ENCODE measurements at regions not wholly inside any gene's neighbourhood (a gene's known extent, or its start where the extent isn't known, plus 50 kb on each side); places are given as distances from the start of the nearest gene placed in this dataset.

DNA sequence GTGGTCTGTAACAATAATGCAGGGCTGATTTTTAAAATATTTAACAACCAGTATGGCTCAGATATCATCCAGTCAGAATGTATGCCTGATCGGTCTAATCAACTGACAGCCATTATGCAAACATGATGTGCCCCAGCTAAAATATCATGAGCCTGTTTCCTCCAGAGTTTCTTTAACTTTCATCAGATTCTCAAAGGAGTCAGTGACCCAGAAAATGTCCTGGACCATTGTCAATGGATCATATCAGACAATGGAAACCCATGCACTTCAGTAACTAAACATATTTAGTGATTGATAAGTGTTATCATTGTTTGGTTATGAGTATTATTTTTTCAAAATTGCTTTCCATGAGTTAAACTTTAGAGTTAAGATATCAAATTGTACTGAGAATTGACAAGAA lies 173.5 kb downstream of the LMBRD1 start:
- Histone ChIP-seq H3K36me3 (replicated peaks) (no peaks in the 10 kb centered on the region), H3K4me3 (no peak overlapping the region), H3K9me3 (no peaks in the 10 kb centered on the region), H3K27me3 (ENCODE audit: low read depth) (no peaks in the 10 kb centered on the region), H3K4me1 (peaks cover 17% of the 10 kb centered on the region)
- in situ Hi-C loops (cut with MboI; ENCODE audit: low sequenced_read_pairs) = no loop called here
- DNase-seq (ENCODE audit: low spot score in 2 of 2) = no peak

DNA sequence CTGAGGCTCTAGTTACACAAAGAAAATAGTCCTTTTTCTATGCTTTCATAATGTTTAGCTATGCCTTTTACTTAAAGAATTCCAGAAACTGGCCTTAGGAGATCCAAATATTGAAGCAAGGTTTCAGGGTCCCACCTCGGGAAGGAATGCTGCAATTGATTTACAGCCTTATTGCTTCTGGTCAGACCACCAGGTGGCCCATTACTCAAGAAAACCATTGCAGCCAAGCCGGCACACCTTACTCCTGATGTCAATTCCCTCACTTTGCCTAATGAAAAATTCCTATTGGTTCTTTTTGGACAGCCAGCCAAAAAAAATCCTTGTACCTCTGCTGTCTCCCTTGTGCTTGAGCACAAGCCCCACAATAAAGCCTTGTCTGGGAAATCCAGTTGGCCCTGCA lies 173.9 kb downstream of the LMBRD1 start:
- Histone ChIP-seq H3K4me1 (peaks cover 17% of the 10 kb centered on the region), H3K36me3 (replicated peaks) (no peaks in the 10 kb centered on the region), H3K27me3 (ENCODE audit: low read depth) (no peaks in the 10 kb centered on the region), H3K9me3 (no peaks in the 10 kb centered on the region), H3K4me3 (no peak overlapping the region)
- DNase-seq (ENCODE audit: low spot score in 2 of 2) = no peak
- in situ Hi-C loops (cut with MboI; ENCODE audit: low sequenced_read_pairs) = no loop called here

DNA sequence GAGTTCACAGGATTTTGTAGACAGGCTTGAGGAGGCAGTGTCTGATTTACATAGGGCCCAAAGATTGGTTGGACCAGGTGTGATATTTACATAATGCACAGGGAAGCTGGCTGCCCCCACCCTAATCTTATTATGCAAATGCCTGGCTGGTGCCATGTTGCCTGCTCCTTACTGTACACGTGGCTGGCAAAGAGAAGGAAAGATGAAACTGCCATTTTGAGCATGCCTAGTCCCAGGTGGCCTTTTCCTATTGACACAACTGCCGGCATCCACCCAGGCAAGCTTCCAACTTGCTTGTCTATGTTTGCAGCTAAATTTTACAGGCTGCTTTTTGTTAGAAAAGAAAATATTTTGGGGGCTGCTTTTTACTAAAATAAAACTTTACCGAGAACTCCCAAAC lies 174.6 kb downstream of the LMBRD1 start:
- in situ Hi-C loops (cut with MboI; ENCODE audit: low sequenced_read_pairs) = no loop called here
- H3K27me3 ChIP-seq (ENCODE audit: low read depth) = no peaks in the 10 kb centered on the region
- H3K36me3 ChIP-seq (replicated peaks) = no peaks in the 10 kb centered on the region
- no peak overlapping the region for H3K4me3 ChIP-seq
- no peaks in the 10 kb centered on the region for H3K9me3 ChIP-seq
- peaks cover 17% of the 10 kb centered on the region for H3K4me1 ChIP-seq
- DNase-seq (ENCODE audit: low spot score in 2 of 2) = peak in 1 of 2 experiments; percentile 38

DNA sequence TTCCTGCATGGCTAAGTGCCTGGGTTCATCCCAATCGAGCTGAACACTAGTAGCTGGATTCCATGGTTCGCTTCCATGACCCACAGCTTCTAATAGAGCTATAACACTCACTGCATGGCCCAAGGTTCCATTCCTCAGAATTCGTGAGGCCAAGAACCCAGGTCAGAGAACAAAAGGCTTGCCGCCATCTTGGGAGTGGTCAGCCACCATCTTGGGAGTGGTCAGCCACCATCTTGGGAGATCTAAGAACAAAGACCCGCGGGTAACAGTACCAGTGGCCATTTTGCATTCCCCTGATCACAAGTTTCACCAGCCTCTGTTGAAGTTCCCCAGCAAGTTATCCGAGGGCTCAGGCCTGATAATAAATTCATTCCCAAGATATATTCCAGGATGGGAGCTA lies 179.6 kb downstream of the LMBRD1 start:
- in situ Hi-C loops (cut with MboI; ENCODE audit: low sequenced_read_pairs) = no loop called here
- Histone ChIP-seq H3K4me3 (no peak overlapping the region), H3K9me3 (no peaks in the 10 kb centered on the region), H3K36me3 (replicated peaks) (no peaks in the 10 kb centered on the region), H3K27me3 (ENCODE audit: low read depth) (no peaks in the 10 kb centered on the region), H3K4me1 (peaks cover 13% of the 10 kb centered on the region)
- no peak for DNase-seq (ENCODE audit: low spot score in 2 of 2)

DNA sequence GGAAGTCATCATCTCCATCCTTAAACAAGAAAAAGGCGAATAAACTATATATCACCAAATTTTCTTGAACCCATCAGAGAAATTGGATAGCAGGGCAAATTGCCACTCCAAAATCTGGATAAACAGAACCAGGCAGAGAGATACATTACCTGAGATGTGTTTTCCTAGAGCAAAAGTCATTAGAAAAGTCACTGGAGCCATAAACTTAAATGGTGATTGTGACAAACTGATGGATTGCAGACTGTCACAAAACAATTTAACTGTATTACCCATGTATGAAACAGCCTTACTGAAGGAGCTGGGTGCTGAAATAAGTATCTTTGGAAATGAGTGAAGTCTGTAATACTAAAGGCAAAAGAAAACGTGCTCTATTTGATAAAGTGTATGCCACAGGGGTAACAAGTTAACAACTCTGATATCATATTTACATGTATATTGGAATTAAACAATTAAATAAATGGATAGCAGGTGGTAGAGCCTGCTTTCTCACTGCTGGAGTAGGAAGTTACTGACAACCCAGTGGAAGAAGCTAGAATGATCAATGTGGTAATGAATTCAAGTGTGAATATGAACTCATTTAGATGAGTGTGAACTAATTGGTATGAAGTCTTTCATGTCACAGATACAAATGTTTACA lies 186.9 kb downstream of the LMBRD1 start:
- H3K36me3 ChIP-seq (replicated peaks) = no peaks in the 10 kb centered on the region
- no peak overlapping the region for H3K4me3 ChIP-seq
- no peaks in the 10 kb centered on the region for H3K27me3 ChIP-seq (ENCODE audit: low read depth)
- no peak for DNase-seq (ENCODE audit: low spot score in 2 of 2)
- no peaks in the 10 kb centered on the region for H3K4me1 ChIP-seq
- in situ Hi-C loops (cut with MboI; ENCODE audit: low sequenced_read_pairs) = no loop called here
- H3K9me3 ChIP-seq = no peaks in the 10 kb centered on the region

DNA sequence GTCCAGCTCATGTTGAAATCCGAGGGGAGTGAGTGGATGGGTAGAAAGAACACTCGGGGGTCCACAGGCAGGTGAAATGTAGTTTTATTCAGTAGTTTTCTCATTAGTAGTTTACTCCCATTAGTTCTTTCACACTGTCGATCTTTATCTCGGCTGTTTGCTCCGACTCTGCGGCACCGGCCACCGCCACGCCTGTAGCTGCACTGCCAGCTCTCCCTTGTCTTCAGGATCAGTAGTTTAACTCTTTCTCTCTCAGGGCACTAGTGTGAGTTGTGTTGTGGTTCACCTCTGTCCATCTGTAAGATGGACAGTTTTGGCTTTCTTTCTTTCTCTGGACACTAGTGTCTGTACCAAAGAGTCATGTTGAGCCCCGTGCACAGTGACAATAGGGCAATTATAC lies 195.7 kb downstream of the LMBRD1 start:
- in situ Hi-C loops (cut with MboI; ENCODE audit: low sequenced_read_pairs) = no loop called here
- no peaks in the 10 kb centered on the region for H3K9me3 ChIP-seq
- DNase-seq (ENCODE audit: low spot score in 2 of 2) = peak in 1 of 2 experiments; percentile 19
- H3K4me3 ChIP-seq = no peak overlapping the region
- H3K36me3 ChIP-seq (replicated peaks) = no peaks in the 10 kb centered on the region
- no peaks in the 10 kb centered on the region for H3K4me1 ChIP-seq
- H3K27me3 ChIP-seq (ENCODE audit: low read depth) = no peaks in the 10 kb centered on the region

DNA sequence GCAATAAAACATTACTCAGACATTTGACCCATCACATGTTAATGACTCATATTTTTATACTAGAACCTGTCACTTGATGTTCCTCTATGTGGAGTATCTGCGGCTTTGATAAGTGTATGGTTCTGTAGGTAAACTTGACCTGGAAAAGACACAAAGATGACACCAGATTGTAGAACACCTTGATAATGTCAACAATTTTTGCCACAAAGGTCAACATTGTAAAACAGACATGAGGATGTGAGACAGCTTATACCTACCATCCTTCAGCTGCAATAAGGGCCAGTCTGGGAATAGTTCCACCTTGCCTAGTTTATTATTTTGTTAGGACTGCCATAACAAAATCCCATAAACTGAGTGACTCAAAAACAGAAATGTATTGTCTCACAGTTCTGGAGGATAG lies 202.4 kb downstream of the LMBRD1 start:
- no peak for DNase-seq (ENCODE audit: low spot score in 2 of 2)
- in situ Hi-C loops (cut with MboI; ENCODE audit: low sequenced_read_pairs) = no loop called here
- Histone ChIP-seq H3K4me3 (no peak overlapping the region), H3K36me3 (replicated peaks) (no peaks in the 10 kb centered on the region), H3K9me3 (no peaks in the 10 kb centered on the region), H3K27me3 (ENCODE audit: low read depth) (no peaks in the 10 kb centered on the region), H3K4me1 (no peaks in the 10 kb centered on the region)

DNA sequence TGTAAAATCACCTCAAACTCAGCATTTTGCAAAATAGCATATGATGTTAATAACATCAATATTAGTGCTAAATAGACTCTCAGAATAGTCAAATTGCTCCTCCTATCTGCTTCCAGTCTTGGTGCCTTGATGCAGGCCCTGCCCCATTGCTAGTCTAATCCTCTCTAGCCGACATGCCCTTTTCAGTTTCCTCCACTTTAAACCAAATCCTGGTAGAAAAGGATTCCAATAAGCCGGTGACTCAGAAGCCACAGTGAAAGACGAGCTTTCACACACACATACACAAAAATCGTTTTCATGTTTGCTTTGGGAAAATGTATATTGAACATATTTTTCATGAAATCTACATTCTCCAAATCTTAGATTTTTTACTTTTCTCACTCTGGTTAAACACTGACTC lies 203.1 kb downstream of the LMBRD1 start:
- DNase-seq (ENCODE audit: low spot score in 2 of 2) = no peak
- Histone ChIP-seq H3K4me1 (no peaks in the 10 kb centered on the region), H3K36me3 (replicated peaks) (no peaks in the 10 kb centered on the region), H3K4me3 (no peak overlapping the region), H3K9me3 (no peaks in the 10 kb centered on the region), H3K27me3 (ENCODE audit: low read depth) (no peaks in the 10 kb centered on the region)
- in situ Hi-C loops (cut with MboI; ENCODE audit: low sequenced_read_pairs) = no loop called here

DNA sequence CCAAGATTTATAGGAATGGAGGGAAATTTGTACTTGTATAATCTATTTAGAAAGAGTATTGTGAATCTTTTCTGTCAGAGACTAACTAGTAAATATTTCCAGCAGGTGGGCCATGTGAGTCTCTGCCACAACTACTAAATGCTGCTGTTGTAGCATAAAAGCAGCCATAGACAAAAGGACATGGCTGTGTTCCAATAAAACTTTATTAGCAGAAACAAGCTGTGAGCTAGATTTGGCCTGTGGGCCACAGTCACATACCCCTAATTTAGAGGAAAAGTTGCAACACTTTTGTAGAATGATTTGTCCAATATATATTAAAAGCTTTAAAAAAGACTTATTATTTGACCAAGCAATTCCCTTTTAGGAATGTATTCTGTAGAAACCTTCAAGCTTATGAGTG lies 207.2 kb downstream of the LMBRD1 start:
- no peak overlapping the region for H3K4me3 ChIP-seq
- no peaks in the 10 kb centered on the region for H3K27me3 ChIP-seq (ENCODE audit: low read depth)
- H3K9me3 ChIP-seq = no peaks in the 10 kb centered on the region
- no peaks in the 10 kb centered on the region for H3K4me1 ChIP-seq
- no peaks in the 10 kb centered on the region for H3K36me3 ChIP-seq (replicated peaks)
- no peak for DNase-seq (ENCODE audit: low spot score in 2 of 2)
- in situ Hi-C loops (cut with MboI; ENCODE audit: low sequenced_read_pairs) = no loop called here

DNA sequence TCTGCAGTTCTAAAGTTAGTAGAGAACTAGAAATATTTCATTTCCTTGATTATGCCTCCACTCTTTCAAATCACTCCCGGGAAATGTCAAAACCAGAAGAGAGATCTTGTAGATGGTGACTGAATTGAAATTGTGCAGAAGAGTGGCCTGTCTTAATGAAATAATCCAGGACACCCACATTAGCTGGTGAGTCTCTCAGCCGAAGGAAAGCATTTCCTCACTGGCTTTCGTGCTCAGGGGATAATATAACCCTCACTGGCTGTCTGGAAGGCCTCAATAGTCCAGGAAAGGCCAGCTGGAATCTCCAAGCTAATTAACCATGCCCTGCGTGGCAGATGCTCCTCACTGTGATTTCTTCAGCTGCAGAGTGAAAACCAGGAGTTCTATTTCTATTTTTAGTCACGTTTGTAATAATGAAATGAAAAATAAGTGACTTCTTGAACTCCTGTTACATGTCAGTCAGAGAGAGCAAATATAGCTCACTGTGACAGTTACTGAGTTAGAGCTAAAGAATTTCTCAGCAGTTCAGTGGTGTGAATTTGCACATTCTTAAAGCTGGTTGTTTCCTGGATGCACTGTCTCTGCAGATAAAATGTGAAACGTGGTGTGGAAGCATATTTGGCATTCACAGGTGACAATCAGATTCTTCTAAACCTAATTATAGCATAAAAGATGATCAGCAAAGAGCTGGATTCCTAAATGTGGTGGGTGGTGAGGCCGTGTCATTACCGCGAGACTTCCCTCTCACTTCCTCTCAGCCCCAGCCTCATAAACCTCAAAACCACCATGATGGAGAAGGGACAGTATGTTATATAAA lies 211.7 kb downstream of the LMBRD1 start:
- in situ Hi-C loops (cut with MboI; ENCODE audit: low sequenced_read_pairs) = no loop called here
- no peaks in the 10 kb centered on the region for H3K4me1 ChIP-seq
- peaks cover 6% of the 10 kb centered on the region for H3K27me3 ChIP-seq (ENCODE audit: low read depth)
- DNase-seq (ENCODE audit: low spot score in 2 of 2) = no peak
- no peaks in the 10 kb centered on the region for H3K9me3 ChIP-seq
- no peak overlapping the region for H3K4me3 ChIP-seq
- H3K36me3 ChIP-seq (replicated peaks) = no peaks in the 10 kb centered on the region

DNA sequence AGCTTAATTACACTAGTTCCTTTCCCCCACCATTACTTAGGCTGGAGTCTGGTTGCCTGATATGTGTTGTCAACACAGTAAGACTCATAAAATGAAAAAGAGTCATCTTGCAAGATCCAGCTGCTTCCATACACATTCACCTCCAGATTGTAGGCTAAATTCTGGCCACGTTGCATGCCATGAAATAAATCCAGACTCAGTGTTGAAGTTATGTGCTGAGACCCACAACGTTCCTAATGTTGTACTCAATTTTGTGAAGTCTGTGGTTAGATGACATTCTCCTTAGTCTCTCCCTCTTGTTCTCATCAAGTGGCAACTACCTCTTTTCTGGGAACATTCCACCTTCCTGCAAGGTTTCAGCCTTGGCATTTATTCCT lies 212.3 kb downstream of the LMBRD1 start:
- DNase-seq (ENCODE audit: low spot score in 2 of 2) = no peak
- in situ Hi-C loops (cut with MboI; ENCODE audit: low sequenced_read_pairs) = no loop called here
- Histone ChIP-seq H3K4me3 (no peak overlapping the region), H3K36me3 (replicated peaks) (no peaks in the 10 kb centered on the region), H3K4me1 (no peaks in the 10 kb centered on the region), H3K9me3 (no peaks in the 10 kb centered on the region), H3K27me3 (ENCODE audit: low read depth) (peaks cover 6% of the 10 kb centered on the region)

DNA sequence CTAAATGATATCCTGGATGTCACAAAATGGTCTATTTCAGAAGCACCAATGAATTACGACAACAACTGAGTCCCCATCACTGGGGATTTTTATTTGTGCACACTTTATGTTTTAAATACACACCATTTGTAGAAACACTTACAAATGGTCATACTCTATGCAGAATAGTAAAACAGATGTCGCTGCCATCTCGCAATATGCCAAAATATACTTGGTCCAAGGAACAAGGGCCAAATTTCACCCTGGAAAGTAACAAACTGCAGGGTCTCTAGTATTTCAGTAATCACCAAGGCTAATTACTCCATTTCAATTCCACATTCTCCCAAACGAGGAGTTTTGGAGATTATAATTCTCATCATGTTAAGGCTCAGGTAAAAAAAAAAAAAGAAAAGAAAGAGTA lies 215.2 kb downstream of the LMBRD1 start:
- in situ Hi-C loops (cut with MboI; ENCODE audit: low sequenced_read_pairs) = no loop called here
- Histone ChIP-seq H3K9me3 (no peaks in the 10 kb centered on the region), H3K36me3 (replicated peaks) (no peaks in the 10 kb centered on the region), H3K4me3 (no peak overlapping the region), H3K4me1 (no peaks in the 10 kb centered on the region), H3K27me3 (ENCODE audit: low read depth) (peaks cover 8% of the 10 kb centered on the region)
- no peak for DNase-seq (ENCODE audit: low spot score in 2 of 2)

DNA sequence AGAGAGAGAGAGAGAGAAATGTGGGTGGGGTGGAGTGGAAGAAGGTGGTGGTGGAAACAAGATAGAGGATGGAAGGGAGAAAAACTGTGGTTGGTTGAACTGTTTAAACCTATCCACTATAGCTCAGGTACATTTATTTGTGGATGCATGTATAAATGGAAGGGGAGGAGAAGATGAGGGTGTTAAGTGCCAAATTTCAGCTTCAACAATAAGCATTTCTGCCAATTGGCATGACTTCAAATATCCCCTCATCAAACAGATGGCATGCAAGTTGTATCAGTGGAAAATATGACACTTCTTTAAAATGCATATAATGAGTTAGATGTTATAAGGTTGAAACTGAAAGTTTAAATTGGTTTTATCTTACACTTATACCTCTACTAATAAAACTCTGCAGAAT lies 216.1 kb downstream of the LMBRD1 start:
- in situ Hi-C loops (cut with MboI; ENCODE audit: low sequenced_read_pairs) = no loop called here
- Histone ChIP-seq H3K9me3 (no peaks in the 10 kb centered on the region), H3K27me3 (ENCODE audit: low read depth) (peaks cover 9% of the 10 kb centered on the region), H3K4me3 (no peak overlapping the region), H3K4me1 (no peaks in the 10 kb centered on the region), H3K36me3 (replicated peaks) (no peaks in the 10 kb centered on the region)
- DNase-seq (ENCODE audit: low spot score in 2 of 2) = no peak

DNA sequence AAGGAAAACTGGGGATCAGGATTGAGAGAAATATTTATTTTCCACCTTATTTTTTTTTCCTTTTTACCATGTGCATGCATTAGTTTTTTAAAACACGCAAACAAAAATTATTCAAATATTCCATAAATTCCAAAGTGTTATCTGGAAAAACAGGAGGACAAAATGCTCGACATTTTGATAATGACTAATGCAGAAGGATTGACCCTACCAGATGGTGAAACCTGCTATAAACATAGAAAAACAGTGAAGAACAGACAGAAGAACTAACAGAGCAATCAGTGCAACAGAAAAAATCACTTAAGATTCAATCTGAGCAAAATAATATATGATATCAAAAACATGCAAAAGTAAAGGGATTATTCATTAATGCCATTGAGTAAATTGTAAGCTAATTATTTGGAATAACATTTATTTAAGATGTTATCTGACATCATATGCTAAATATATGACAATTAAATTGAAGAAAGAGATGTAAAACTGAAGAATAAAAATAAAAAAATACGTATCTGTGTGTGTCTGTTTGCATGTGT lies 218.4 kb downstream of the LMBRD1 start:
- Histone ChIP-seq H3K27me3 (ENCODE audit: low read depth) (peaks cover 7% of the 10 kb centered on the region), H3K36me3 (replicated peaks) (no peaks in the 10 kb centered on the region), H3K9me3 (no peaks in the 10 kb centered on the region), H3K4me3 (no peak overlapping the region), H3K4me1 (no peaks in the 10 kb centered on the region)
- in situ Hi-C loops (cut with MboI; ENCODE audit: low sequenced_read_pairs) = no loop called here
- DNase-seq (ENCODE audit: low spot score in 2 of 2) = no peak
